WTC11 (cell line): ENCODE measurements at regions not wholly inside any gene's neighbourhood (a gene's known extent, or its start where the extent isn't known, plus 50 kb on each side); places are given as distances from the start of the nearest gene placed in this dataset.
"Not testable (repeated sequence)": the region's sequence is repeated elsewhere in the genome, so short reads cannot be mapped to it uniquely, and the experiment has no call there.

ENCODE experiments used
- AFF4 ChIP-seq: sonication (generic); formaldehyde crosslinking; IDR thresholded peaks from 2 replicates; pipeline ENCODE4 v1.8.1; 2023; ENCODE audit warnings: mild to moderate bottlenecking, missing genetic modification reagents, borderline replicate concordance
- ATF1 ChIP-seq: sonication (generic); formaldehyde crosslinking; IDR thresholded peaks from 2 replicates; pipeline ENCODE4 v1.8.1; 2023; ENCODE audit warnings: mild to moderate bottlenecking, moderate library complexity, missing genetic modification reagents
- CTCF ChIP-seq: fragments of 200-600 bp; IDR thresholded peaks from 2 replicates; pipeline ENCODE4 v1.8.0; 2022; ENCODE audit warnings: antibody characterized with exemption
- ETV6 ChIP-seq: sonication (generic); formaldehyde crosslinking; IDR thresholded peaks from 2 replicates; pipeline ENCODE4 v1.8.1; 2022; ENCODE audit warnings: mild to moderate bottlenecking, missing genetic modification reagents
- FOXK1 ChIP-seq: sonication (generic); formaldehyde crosslinking; IDR thresholded peaks from 2 replicates; pipeline ENCODE4 v1.8.0; 2022; ENCODE audit warnings: mild to moderate bottlenecking, moderate library complexity, missing genetic modification reagents
- IRF2 ChIP-seq: sonication (generic); formaldehyde crosslinking; IDR thresholded peaks from 2 replicates; pipeline ENCODE4 v1.8.0; 2022; ENCODE audit warnings: low read depth, missing genetic modification reagents, borderline replicate concordance
- JUN ChIP-seq: sonication (generic); formaldehyde crosslinking; IDR thresholded peaks from 2 replicates; pipeline ENCODE4 v1.8.0; 2023; ENCODE audit warnings: mild to moderate bottlenecking, missing genetic modification reagents
- MAX ChIP-seq: sonication (generic); formaldehyde crosslinking; IDR thresholded peaks from 2 replicates; pipeline ENCODE4 v1.8.0; 2022; ENCODE audit warnings: mild to moderate bottlenecking, missing genetic modification reagents
- NR2C2 ChIP-seq: sonication (generic); formaldehyde crosslinking; IDR thresholded peaks from 2 replicates; pipeline ENCODE4 v1.8.0; 2022; ENCODE audit warnings: mild to moderate bottlenecking, missing genetic modification reagents
- NR3C1 ChIP-seq: sonication (generic); formaldehyde crosslinking; conservative IDR thresholded peaks from 2 replicates; pipeline ENCODE4 v1.8.1; 2023; ENCODE audit warnings: low read depth, mild to moderate bottlenecking, missing genetic modification reagents
- USF2 ChIP-seq: sonication (generic); formaldehyde crosslinking; IDR thresholded peaks from 2 replicates; pipeline ENCODE4 v1.8.1; 2023; ENCODE audit warnings: mild to moderate bottlenecking, missing genetic modification reagents, moderate library complexity
- ZNF232 ChIP-seq: sonication (generic); formaldehyde crosslinking; IDR thresholded peaks from 2 replicates; pipeline ENCODE4 v1.8.0; 2022; ENCODE audit warnings: mild to moderate bottlenecking, missing genetic modification reagents
- ZNF317 ChIP-seq: sonication (generic); formaldehyde crosslinking; IDR thresholded peaks from 2 replicates; pipeline ENCODE4 v1.8.1; 2023; ENCODE audit warnings: low read depth, mild to moderate bottlenecking, moderate library complexity, missing genetic modification reagents, borderline replicate concordance
- ZNF425 ChIP-seq: fragments of 250-450 bp; sonication (Bioruptor Pico); conservative IDR thresholded peaks from 2 replicates; pipeline ENCODE4 v1.9.0; 2021; ENCODE audit warnings: mild to moderate bottlenecking

DNA sequence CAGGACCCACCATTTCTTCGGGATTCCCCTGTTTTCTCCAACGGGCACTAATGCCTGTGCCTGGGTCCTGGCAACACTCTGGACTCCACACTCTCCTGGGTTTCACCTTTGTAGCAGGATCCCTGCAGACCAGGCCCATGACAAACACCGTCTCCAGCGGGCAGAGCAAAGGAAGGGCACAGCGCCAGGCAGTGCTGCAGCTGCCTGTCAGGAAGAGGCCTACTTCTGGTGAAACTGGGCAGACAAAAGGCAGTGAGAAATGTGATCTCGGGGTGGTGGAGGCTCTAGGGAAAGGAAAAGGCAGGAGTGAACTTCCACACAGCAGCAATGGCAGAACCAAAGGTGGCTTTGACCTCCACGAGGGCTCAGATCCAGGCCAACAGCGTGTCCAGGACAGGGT lies 165.3 kb downstream of the OR4F15 start:
- TF ChIP-seq ATF1 (CRISPR knock-in tag); CTCF; USF2 (CRISPR knock-in tag); AFF4 (CRISPR knock-in tag); ZNF232 (CRISPR knock-in tag); NR2C2 (CRISPR knock-in tag); JUN; MAX (CRISPR knock-in tag); ZNF317 (CRISPR knock-in tag); FOXK1; ETV6 (CRISPR knock-in tag); IRF2 (CRISPR knock-in tag); ZNF425 (CRISPR knock-in tag); NR3C1: not testable (repeated sequence)
